ENCODE measurements at regions not wholly inside any gene's neighbourhood (a gene's known extent, or its start where the extent isn't known, plus 50 kb on each side); places are given as distances from the start of the nearest gene placed in this dataset.
"Not testable (repeated sequence)": the region's sequence is repeated elsewhere in the genome, so short reads cannot be mapped to it uniquely, and the experiment has no call there.

GRCh38 chrX:27162496-27162895 lies 300.6 kb downstream of the PPP4R3C start:
- intact Hi-C loops (cut with DNase I; ENCODE audit: low total_unique reads): no loop called here
- DNase-seq: no peak
- TF ChIP-seq CTCF (IDR thresholded peaks at IDR 0.05 in 8 of 11, conservative IDR thresholded peaks at IDR 0.05 in 3 of 11) (no peak), POLR2AphosphoS5 (IDR thresholded peaks at IDR 0.05) (no peak), POLR2A (IDR thresholded peaks at IDR 0.05) (no peak)
- no peaks in the 10 kb centered on the region for H3K9me3 ChIP-seq
- H3K4me3 ChIP-seq: no peak overlapping the region
- no peaks in the 10 kb centered on the region for H3K36me3 ChIP-seq
- WGBS, 5 donors: 38 to 82% (median 58%) methylated on average over 1 of the region's 1 CpG
- no peaks in the 10 kb centered on the region for H3K27me3 ChIP-seq (replicated peaks in 1 of 7)
- no peaks in the 10 kb centered on the region for H3K4me1 ChIP-seq
- no peak overlapping the region for H3K27ac ChIP-seq

- not testable (repeated sequence) for H3K9me3 ChIP-seq
These were observed 306.2 kb downstream of the PPP4R3C start for GRCh38 chrX:27156921-27157320.

GRCh38 chrX:27136325-27136724 lies 326.8 kb downstream of the PPP4R3C start:
- Histone ChIP-seq H3K36me3 (no peaks in the 10 kb centered on the region), H3K9me3 (peaks cover 0 to 5% (median 0%) of the 10 kb centered on the region in 8 donors), H3K4me3 (no peak overlapping the region), H3K4me1 (no peaks in the 10 kb centered on the region), H3K27me3 (replicated peaks in 1 of 7) (no peaks in the 10 kb centered on the region), H3K27ac (no peak overlapping the region)
- intact Hi-C loops (cut with DNase I; ENCODE audit: low total_unique reads): no loop called here
- WGBS, 5 donors: 33 to 82% (median 56%) methylated on average over 1 of the region's 1 CpG
- TF ChIP-seq POLR2AphosphoS5 (IDR thresholded peaks at IDR 0.05) (no peak), POLR2A (IDR thresholded peaks at IDR 0.05) (no peak)
- no peak for DNase-seq

More at GRCh38 chrX:27156921-27157320, 306.2 kb downstream of the PPP4R3C start:
- intact Hi-C loops (cut with DNase I; ENCODE audit: low total_unique reads); H3K4me3 ChIP-seq; H3K36me3 ChIP-seq; DNase-seq; H3K27ac ChIP-seq; H3K27me3 ChIP-seq (replicated peaks in 1 of 7); H3K4me1 ChIP-seq: not testable (repeated sequence)
- 71 to 93% (median 90%) methylated on average over 4 to 21 of the region's 21 CpGs; no CpG with 5 or more reads in 1 of the 5 donors for WGBS, 5 donors

- no peaks in the 10 kb centered on the region for H3K4me1 ChIP-seq
- H3K27ac ChIP-seq: no peak overlapping the region
- no peaks in the 10 kb centered on the region for H3K27me3 ChIP-seq (replicated peaks in 1 of 7)
- no peak overlapping the region for H3K4me3 ChIP-seq
- 52 to 81% (median 58%) methylated on average over 1 of the region's 1 CpG for WGBS, 5 donors
- H3K36me3 ChIP-seq: no peaks in the 10 kb centered on the region
- TF ChIP-seq POLR2A (IDR thresholded peaks at IDR 0.05) (no peak), CTCF (IDR thresholded peaks at IDR 0.05 in 8 of 11, conservative IDR thresholded peaks at IDR 0.05 in 3 of 11) (no peak), POLR2AphosphoS5 (IDR thresholded peaks at IDR 0.05) (no peak)
- intact Hi-C loops (cut with DNase I; ENCODE audit: low total_unique reads): no loop called here
- H3K9me3 ChIP-seq: peaks cover 0 to 5% (median 0%) of the 10 kb centered on the region in 8 donors
- DNase-seq: no peak
These were observed 330.3 kb downstream of the PPP4R3C start for GRCh38 chrX:27132862-27133261.

- intact Hi-C loops (cut with DNase I; ENCODE audit: low total_unique reads); H3K9me3 ChIP-seq; H3K4me3 ChIP-seq; H3K4me1 ChIP-seq; H3K27ac ChIP-seq; H3K27me3 ChIP-seq (replicated peaks in 1 of 7); DNase-seq; H3K36me3 ChIP-seq: not testable (repeated sequence)
- WGBS, 5 donors: 82 to 93% (median 86%) methylated on average over 11 of the region's 11 CpGs
These were observed 376.0 kb downstream of the PPP4R3C start for GRCh38 chrX:27087176-27087575.

GRCh38 chrX:27086237-27086636 lies 376.9 kb downstream of the PPP4R3C start:
- 74 to 95% (median 82%) methylated on average over 1 of the region's 1 CpG for WGBS, 5 donors
- Histone ChIP-seq H3K36me3 (no peaks in the 10 kb centered on the region), H3K9me3 (no peaks in the 10 kb centered on the region), H3K27me3 (replicated peaks in 1 of 7) (no peaks in the 10 kb centered on the region), H3K27ac (no peak overlapping the region), H3K4me1 (no peaks in the 10 kb centered on the region), H3K4me3 (no peak overlapping the region)
- TF ChIP-seq POLR2AphosphoS5 (IDR thresholded peaks at IDR 0.05) (no peak), CTCF (IDR thresholded peaks at IDR 0.05 in 8 of 11, conservative IDR thresholded peaks at IDR 0.05 in 3 of 11) (no peak), POLR2A (IDR thresholded peaks at IDR 0.05) (no peak)
- intact Hi-C loops (cut with DNase I; ENCODE audit: low total_unique reads): no loop called here
- DNase-seq: no peak
